ENCODE measurements at regions not wholly inside any gene's neighbourhood (a gene's known extent, or its start where the extent isn't known, plus 50 kb on each side); places are given as distances from the start of the nearest gene placed in this dataset.

DNA sequence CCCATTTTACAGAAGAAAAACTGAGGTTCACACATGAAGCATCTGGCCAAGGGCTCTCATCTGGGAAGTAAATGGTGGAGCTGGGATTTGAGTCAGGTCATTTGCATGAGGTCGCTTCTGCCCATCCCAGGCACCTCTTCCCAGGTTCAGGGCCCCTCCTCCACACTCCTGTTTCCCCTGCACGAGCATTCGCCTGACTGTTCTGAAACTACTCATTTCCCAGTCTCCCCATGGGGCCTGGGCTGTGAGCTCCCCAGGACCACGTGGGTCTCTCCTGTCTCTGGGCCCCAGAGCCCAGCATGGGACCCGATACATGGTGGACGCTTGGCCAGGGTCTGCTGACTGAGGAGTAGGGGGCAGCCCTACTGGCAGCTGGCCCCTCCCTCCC, 360.8 kb downstream of the MATN1 start:
- TF ChIP-seq CTCF (IDR thresholded peaks at IDR 0.05) = no peak
- no peak for TF ChIP-seq EP300 (IDR thresholded peaks at IDR 0.05)
- TF ChIP-seq POLR2AphosphoS5 (IDR thresholded peaks at IDR 0.05) = no peak
- no peak for TF ChIP-seq POLR2A (IDR thresholded peaks at IDR 0.05)

Data from upper lobe of left lung (tissue), 4 donors.